Sciatic nerve (tissue), 2 donors: ENCODE measurements at regions not wholly inside any gene's neighbourhood (a gene's known extent, or its start where the extent isn't known, plus 50 kb on each side); places are given as distances from the start of the nearest gene placed in this dataset.
A peak's percentile ranks its signal among the peaks of the same experiment; 100 is the strongest.

Source experiments
- ATAC-seq: fragments of 200-7000 bp; cut with Tn5 transposase; one replicate; pipeline ENCODE4 v1.9.1; 2020; ENCODE audit warnings: mild to moderate bottlenecking, moderate library complexity
- DNase-seq: peaks from one replicate; pipeline ENCODE4 v3.0.0-alpha.2; 2020; ENCODE audit warnings: low spot score
- intact Hi-C: fragments of 100-400 bp; cut with DNase I; formaldehyde crosslinking; loops from one replicate; pipeline ENCODE4 v1.14.2; 2022
- donor health status: DM: no; HTN: no; CAD: no.
- donor health status: DM: no; HTN: no; CAD: no.

DNA sequence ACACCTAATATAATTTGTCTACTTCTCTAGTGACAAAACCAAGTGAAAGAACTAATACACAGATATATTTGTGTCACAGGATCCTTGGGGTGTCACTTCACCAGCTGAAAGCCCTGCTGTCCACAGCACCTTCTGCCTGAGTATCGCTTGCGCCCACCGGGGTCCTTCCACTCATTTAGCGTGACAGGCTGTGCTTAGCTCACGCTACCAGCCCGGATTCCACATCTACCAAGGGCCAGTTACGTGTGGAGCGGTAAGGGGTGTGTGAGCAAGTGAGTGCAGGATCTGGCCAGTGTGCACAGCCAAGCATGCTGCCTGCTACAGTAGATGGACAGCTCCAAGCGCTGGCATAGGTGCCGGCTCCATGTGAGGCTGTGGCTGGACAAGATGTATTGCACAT lies 810.9 kb downstream of the NSUN3 start:
- DNase-seq (no peak), ATAC-seq (no peak)
- intact Hi-C loops, result no loop called here

DNA sequence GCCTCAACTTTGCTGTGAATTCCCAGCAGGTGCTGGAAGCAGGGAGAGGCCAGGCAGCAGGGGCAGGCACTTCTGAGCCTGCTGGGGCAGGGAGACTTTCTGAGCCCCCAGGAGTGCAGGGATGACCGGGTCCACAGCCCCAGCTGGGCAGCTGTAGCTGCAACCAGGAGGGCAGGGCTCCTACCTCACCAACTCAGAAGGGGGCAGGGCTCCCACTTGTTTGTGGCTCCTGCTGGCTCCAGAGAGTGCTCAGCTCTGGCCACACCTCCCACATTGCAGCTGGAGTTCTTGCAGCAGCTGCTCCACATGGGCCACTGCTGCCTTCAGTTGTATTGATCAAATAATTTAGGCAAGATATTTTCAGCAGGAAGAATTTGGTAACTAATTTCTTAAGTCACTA lies 812.3 kb downstream of the NSUN3 start:
- intact Hi-C loops, result no loop called here
- ATAC-seq (peak; percentile 42), DNase-seq (no peak)

DNA sequence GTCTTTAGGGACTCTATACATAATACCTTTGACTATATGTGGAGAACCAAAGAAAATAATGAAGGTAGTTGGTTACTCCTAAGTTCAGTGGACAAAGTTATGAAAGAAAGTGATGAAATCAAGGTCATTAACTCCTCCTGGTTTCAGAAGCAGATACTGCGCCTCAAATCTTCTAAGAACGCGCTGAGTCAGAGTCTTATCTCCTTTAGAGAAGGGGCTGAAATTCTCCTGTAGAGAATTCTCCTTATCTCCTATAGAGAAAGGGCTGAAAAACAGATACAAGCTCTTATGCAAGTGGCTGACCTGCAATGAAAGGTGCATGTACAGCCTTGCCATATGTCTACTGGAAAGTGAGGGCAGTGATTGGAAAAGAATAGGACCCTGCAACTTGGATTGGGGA lies 824.2 kb downstream of the NSUN3 start:
- no peak for DNase-seq
- intact Hi-C loops, result no loop called here
- ATAC-seq, result no peak

DNA sequence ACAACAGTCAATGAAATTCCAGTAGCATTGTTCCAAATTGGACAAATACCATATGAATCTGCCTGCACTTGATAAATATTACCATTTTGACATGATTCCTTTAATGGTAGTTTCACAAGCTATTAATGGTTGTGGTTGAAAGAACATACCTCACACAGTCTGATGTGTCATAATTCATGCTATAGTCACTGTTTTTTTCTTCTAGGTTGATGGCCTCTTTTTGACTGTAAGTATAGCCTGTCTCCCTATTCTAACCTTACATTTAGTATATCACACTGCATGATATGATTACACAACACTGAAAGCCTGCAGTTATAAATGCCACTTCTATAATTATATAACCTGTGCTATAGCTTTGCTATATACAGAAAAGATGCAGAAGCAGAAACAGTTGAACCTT lies 834.1 kb downstream of the NSUN3 start:
- no peak for ATAC-seq
- intact Hi-C loops, result no loop called here
- no peak for DNase-seq

DNA sequence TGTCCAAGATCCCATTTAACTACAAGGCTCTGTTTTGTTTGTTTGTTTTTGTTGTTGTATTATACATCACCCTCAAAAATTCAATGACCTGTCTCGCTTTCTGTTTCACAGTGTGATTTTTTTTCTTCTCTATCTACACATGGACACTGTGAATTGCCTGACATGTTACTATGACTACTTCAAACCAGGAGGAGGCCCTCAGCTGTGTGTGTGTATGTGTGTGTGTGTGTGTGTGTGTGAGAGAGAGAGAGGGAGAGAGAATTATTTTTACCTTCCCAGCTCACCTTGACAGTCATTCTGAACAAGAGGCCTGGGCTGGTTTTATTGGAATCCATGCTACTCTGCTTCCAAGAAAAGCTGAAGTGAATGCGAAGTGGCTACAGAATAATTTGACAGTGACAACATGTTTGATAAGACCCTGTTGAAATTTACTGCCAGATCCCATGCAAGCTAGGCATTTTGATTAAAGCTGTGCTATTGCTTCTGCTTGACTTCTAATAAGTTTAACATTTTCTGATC lies 841.4 kb downstream of the NSUN3 start:
- intact Hi-C loops, result no loop called here
- no peak for ATAC-seq
- DNase-seq, result no peak

DNA sequence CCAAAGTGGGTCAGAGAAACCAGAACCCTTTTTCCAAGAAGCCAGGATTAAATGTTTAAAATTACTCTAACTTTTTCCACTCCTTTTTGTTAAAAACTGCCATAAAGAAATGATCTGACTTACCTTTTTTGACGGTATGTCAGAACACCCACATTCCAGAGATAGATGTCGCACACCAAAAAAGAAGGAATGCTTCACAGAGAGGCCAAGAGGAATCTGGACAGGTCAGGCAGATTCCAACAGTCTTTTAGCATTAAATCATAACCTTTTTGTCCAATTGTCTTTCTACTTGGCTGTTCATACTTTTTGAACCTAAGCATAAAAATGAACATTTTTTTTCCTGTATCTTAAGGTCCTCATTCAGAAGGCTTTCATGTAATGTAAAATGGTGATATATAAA lies 846.9 kb downstream of the NSUN3 start:
- intact Hi-C loops, result no loop called here
- DNase-seq, result no peak
- ATAC-seq, result no peak

DNA sequence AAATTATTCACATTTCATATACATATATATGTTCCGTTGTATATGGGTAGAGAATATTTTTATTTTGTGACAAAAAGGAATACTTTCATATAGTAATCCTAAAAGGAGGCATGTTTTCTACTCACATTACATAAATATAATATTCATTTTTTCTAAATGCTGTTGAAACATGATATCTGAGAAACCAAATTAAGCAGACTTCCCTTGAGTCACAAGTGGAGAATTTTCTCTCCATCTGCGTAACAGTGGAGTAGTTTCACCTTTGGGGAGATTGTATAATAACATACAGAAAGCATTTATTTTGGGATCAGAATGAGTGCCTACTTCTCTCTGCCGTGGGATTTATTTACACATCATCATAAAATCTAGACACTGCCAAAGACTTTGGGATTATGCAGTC lies 849.8 kb downstream of the NSUN3 start:
- intact Hi-C loops, result no loop called here
- DNase-seq (no peak), ATAC-seq (no peak)

DNA sequence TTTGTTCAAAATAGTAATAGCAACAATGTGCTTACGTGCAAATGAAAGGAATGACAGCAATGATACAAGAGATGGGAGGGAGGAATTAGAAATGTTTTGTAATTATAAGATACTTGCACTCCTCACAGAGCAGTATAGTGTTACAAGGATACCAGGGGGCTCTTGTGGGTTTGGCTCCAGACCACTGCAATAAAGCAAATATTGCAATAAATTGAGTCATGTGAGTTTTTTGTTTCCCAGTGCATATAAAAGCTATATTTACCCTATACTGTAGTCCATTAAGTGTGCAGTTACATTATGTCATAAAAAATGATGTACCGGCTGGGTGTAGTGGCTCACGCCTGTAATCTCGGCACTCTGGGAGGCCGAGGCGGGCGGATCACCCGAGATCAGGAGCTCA lies 864.3 kb downstream of the NSUN3 start:
- DNase-seq (no peak), ATAC-seq (no peak)
- intact Hi-C loops, result no loop called here

DNA sequence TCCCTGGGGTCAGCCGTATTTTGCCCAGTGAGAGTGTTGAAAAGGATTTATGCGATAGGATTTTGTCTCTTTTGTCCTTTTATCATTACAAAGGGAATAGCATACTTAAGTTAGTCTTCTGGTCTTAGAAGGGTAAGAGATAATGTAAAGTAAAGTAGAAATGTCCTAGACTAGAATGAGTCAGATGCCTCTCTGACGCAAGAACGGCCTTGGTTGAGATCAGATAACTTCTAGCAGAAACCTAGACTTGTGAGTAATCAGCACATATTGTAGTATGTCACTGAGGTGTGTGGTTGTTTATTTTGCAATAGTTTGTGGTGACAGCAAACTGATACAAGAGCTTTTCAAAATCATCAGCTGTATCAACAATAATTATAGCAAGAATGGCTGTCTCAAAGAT lies 866.1 kb downstream of the NSUN3 start:
- DNase-seq, result no peak
- intact Hi-C loops, result no loop called here
- ATAC-seq, result no peak

DNA sequence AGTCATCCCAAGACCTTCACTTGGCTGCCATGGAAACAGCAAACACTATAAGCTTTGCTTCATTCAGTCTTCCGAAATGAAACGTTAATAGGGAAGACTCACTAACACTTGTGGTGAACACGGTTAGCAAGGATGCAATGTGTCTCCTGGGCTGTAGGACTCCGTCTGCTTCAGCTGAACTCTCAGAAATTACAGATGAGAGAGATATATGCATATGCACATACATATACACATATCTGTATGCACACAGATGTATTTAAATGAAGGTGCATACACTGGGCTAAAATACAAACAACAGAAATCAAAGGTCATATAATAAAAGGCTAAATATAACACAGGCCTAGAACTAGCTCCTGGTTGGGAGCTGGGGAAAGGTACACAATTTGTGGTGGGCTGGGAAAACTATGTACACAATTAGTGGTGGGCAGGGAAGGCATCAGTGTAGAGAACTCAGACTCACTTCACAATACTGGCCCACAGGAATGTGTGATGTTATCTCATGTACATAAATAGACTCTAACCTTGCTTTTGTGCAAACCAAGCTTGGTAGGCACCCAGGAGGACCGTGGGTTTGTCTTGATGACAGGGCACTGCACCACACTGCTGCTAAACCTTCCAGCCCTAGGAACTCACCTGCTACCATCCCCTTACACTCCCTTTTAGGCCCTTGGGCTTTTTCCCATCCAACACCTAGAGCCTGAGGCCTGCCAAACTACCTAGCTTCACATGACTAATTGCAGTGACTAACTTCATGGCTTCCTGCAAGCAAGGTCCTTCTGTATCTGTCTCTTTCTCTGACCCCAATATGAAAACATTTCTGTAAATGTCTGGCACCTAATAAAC lies 873.1 kb downstream of the NSUN3 start:
- intact Hi-C loops, result no loop called here
- no peak for DNase-seq
- ATAC-seq, result no peak

DNA sequence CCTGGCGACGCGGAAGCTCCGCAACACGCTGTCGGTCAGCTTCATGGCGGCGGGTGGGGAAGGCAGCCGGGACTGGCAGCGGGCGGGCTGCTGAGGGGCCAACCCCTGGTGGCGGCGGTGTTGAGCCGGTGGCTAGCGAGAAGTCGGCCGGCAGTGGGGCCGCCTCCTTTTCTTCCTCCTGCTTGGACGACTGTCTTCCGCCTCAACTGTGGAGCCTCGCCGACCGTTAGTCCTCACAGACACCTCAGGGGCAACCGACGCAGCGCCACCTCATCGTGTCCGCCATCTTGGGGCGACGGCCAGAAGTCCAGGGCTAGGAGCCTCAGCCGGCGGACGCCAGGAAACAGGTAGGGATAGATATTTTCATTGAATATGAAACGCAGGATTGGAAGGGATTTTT lies 875.1 kb downstream of the NSUN3 start:
- no peak for DNase-seq
- no peak for ATAC-seq
- intact Hi-C loops, result no loop called here

DNA sequence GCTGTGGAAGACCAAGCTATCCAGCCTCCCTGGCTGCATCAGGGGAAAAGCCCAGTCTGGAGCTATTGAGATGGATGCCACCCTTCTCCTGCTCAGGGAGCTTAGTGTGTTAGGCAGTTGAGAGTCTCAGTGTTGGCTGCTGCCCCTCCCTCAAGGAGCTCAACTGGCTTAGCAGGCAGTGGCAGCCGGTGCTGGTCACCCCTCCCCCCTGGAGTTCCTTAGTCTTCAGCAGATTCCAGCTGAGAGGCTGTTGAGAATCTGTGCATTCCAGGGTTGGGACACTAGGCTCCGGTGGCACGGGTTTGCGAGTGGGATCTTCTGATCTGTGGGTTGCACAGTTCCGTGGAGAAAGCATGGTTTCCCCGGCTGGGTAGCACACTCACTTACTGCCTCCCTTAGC lies 883.8 kb downstream of the NSUN3 start:
- DNase-seq (no peak), ATAC-seq (no peak)
- intact Hi-C loops, result no loop called here

DNA sequence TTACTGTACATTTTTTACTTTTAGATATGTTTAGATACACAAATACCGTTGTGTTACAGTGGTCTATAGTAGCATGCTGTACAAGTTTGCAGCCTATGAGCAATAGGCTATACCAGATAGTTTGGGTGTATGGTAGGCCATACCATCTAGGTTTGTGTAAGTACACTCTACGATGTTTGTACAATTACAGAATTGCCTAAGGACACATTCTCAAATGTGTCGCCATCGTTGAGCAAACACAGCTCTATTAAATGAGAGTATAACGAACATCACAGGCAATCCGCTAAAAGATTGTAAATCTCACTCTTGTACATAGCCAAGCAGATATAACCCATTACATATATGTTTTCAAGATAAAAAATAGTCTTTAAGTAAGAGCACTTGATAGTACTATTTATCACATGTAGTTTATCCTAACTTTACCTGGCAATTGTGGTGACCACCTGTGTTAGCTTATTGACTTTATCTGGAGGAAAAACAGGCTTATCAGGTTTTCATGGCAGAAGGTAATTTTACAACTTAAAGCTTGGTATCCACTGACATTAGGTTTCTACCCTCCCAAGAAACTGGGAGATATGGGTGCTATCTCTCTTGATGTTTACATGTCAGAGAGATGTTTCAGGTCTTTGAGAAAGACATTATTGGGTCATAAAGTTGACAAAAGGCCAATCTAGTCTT lies 898.7 kb downstream of the NSUN3 start:
- intact Hi-C loops, result no loop called here
- ATAC-seq, result no peak
- DNase-seq, result no peak

DNA sequence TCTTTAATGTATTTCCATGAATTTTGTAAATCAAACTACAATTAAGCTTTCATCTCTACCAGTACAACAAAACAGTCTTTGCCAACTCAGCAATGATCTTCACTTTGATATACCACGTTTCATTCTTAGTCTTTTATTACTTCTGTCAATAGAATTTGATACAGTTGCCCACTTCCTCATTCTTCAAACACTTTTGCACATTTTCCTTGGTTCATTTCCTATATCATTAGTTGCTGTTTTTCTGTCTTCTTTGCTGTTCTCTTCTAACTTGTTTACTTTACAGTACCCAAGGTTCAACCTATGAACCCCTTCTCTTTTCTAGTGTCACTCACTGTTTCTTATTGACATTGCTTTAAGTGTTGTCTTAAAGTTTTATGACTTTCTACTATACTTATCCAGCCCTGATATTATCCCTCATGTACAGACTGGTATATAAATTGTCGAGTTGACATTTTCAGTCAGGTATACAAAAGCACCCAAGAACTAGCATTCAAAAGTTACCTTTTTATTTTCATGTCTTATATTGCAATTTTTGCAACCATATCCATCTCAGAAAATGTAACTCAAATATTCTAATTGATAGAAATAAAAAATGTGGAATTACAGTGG lies 903.1 kb downstream of the NSUN3 start:
- ATAC-seq, result no peak
- intact Hi-C loops, result no loop called here
- no peak for DNase-seq

DNA sequence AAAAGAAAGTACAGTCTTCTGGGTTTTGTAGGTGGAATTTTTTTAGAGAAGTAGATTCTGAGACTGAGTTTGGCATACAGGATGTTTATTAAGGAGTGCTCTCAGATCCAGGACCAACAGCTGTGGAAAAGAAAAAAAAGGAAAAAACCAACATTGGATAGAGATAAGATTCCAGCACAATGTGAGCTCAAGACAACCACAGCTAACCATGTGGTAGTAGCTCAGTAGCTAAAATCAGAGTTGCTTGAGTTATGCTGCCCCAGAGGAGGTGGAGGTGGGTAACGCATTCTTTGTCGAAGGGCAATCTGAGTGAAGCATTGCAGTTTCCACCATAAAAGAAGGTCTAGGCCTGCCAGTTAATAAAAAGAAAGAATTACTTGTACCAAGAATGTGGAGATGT lies 904.3 kb downstream of the NSUN3 start:
- ATAC-seq, result peak; percentile 75
- intact Hi-C loops, result no loop called here
- DNase-seq, result no peak

DNA sequence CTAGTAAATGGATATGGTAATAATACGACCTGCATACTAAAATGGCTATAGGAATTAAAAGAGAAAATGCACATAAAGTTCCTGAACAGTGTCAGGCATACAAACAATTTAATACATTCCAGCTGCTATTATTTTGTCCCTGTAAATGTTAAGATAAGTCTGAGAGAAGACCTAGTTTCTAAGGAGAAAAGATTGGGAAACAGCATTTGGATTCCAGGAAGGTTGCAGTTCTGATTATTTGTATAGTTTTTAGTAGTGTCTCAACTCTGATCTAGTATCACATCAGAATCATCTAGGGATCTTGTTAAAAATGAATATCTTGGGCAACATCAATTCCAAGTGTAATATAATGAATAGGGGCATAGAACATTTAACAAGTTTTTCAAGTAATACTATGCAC lies 905.7 kb downstream of the NSUN3 start:
- peak; percentile 83 for ATAC-seq
- intact Hi-C loops, result no loop called here
- no peak for DNase-seq

DNA sequence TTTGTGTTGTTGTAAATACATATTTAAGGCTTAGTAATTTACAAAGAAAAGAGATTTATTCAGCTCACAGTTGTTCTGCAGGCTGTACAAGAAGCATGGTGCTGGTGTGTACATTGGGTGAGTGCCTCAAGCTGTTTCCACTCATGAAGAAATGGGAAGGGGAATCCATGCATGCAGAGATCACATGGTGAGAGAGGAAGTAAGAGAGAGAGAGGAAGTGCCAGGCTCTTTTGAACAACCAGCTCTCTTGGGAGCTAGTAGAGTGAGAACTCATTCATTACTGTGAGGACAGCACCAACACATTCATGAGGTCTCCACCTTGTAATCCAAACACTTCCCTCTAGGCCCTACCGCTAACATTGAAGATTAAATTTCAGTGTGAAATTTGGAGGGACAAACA lies 909.2 kb downstream of the NSUN3 start:
- no peak for ATAC-seq

DNA sequence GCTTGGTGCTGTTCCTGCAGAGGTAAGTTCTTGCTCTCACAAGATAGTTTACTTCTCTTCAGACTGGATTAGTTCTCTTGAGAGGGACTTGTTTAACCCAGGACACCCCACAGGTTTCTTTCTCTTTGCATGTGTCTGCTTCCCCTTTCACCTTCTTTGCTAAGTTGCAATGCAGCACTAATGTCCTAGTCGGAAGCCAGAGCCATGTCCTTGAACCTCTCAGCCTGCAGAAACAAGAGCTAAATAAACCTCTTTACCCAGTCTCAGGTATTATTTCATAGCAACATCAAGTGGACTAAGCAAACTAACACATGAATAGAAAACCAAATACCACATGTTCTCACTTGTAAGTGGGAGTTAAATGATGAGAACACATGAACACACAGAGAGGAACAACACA lies 915.2 kb downstream of the NSUN3 start:
- intact Hi-C loops, result no loop called here
- DNase-seq (no peak), ATAC-seq (no peak)

More for the DNA sequence above, 909.2 kb downstream of the NSUN3 start:
- intact Hi-C loops, result no loop called here
- no peak for DNase-seq

DNA sequence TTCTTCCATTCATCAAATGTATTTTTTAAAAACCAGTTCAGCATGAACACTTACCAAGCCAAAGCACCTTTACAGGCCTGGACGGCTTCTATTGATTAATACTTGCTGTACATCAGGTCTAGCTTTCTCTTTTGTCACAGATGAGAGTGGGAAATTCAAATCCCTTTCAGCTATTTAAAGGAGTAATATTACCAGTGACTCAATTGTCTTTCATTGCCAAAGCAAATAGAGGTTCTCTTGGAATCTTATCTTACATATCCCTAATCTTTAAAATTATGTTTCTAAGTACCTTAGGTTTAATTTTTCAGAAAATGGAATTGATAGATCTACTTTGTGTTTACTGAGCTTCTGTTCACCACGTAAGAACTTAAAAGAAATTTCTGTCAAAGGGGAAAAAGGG lies 922.9 kb downstream of the NSUN3 start:
- DNase-seq (no peak), ATAC-seq (no peak)
- intact Hi-C loops, result no loop called here

DNA sequence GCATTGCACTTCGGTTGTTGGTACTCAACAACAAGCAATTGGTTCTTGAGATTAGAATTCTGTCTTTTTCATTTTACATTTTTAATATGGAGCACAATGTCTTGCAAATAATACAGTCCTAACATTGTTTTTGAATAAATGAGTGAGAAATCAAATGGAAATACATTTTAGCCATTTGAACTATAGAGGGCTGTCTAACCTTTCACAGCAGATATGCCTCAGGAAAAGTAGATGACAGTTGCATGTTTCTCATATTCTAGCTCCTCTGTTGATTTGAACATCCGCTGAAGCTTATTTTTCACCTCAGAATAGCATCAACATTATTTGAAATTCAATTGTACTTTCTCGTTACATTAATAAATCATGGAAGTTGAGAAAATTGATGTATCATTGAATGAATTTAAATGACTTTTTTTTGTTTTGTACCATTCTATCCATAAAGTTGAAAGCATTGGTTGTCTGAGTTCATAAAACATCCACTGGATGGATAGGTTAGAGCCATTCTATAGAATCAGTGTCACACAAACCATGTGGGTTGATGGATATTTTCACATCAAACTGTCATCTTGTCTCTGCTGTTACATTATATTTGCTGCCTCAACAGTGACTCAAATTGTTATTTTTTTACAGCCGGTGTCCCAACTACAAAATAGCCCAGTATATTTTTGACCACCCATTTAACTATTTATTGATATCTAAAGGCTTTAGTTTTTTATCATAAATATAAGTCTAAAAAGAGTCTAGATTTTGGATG lies 928.3 kb downstream of the NSUN3 start:
- no peak for ATAC-seq
- no peak for DNase-seq
- intact Hi-C loops, result no loop called here
